ENCODE measurements at regions not wholly inside any gene's neighbourhood (a gene's known extent, or its start where the extent isn't known, plus 50 kb on each side); places are given as distances from the start of the nearest gene placed in this dataset.
"Not testable (repeated sequence)": the region's sequence is repeated elsewhere in the genome, so short reads cannot be mapped to it uniquely, and the experiment has no call there.

GRCh38 chr1:166507347-166507746 lies 331.9 kb upstream of the POGK start:
- no peak for DNase-seq

- DNase-seq, result no peak
These were observed 327.5 kb upstream of the POGK start for GRCh38 chr1:166511761-166512160.

- DNase-seq, result no peak
These were observed 325.2 kb upstream of the POGK start for GRCh38 chr1:166514067-166514466.

GRCh38 chr1:166527752-166528151 lies 311.5 kb upstream of the POGK start:
- no peak for DNase-seq

- no peak for DNase-seq
These were observed 300.6 kb upstream of the POGK start for GRCh38 chr1:166538646-166539045.

- no peak for DNase-seq
These were observed 295.2 kb upstream of the POGK start for GRCh38 chr1:166544036-166544435.

GRCh38 chr1:166544561-166544960 lies 294.7 kb upstream of the POGK start:
- DNase-seq, result no peak

GRCh38 chr1:166552706-166553105 lies 286.6 kb upstream of the POGK start:
- no peak for DNase-seq

- DNase-seq, result no peak
These were observed 268.3 kb upstream of the POGK start for GRCh38 chr1:166570954-166571353.

- no peak for DNase-seq
These were observed 266.1 kb upstream of the POGK start for GRCh38 chr1:166573199-166573598.

GRCh38 chr1:166579557-166580501 lies 259.4 kb upstream of the POGK start:
- no peak for DNase-seq

- DNase-seq, result no peak
These were observed 250.5 kb upstream of the POGK start for GRCh38 chr1:166588741-166589140.

GRCh38 chr1:166590161-166590560 lies 249.1 kb upstream of the POGK start:
- DNase-seq, result no peak

- no peak for DNase-seq
These were observed 244.6 kb upstream of the POGK start for GRCh38 chr1:166594646-166595045.

GRCh38 chr1:166597516-166597915 lies 241.8 kb upstream of the POGK start:
- DNase-seq, result no peak

- DNase-seq, result no peak
These were observed 238.7 kb upstream of the POGK start for GRCh38 chr1:166600574-166600973.

- peak; percentile 46 to 63 for DNase-seq
These were observed 237.5 kb upstream of the POGK start for GRCh38 chr1:166601650-166602278.

GRCh38 chr1:166602801-166603200 lies 236.5 kb upstream of the POGK start:
- not testable (repeated sequence) for DNase-seq

- no peak for DNase-seq
These were observed 236.0 kb upstream of the POGK start for GRCh38 chr1:166603296-166603695.

GRCh38 chr1:166605137-166605536 lies 234.1 kb upstream of the POGK start:
- no peak for DNase-seq

- DNase-seq, result no peak
These were observed 226.4 kb upstream of the POGK start for GRCh38 chr1:166612886-166613285.

- no peak for DNase-seq
These were observed 223.1 kb upstream of the POGK start for GRCh38 chr1:166616206-166616605.

GRCh38 chr1:166626711-166627110 lies 212.6 kb upstream of the POGK start:
- DNase-seq, result no peak

- no peak for DNase-seq
These were observed 211.7 kb upstream of the POGK start for GRCh38 chr1:166627558-166627957.

All from NCI-H526 (cell line).